NCI-H446 (cell line): ENCODE measurements at regions not wholly inside any gene's neighbourhood (a gene's known extent, or its start where the extent isn't known, plus 50 kb on each side); places are given as distances from the start of the nearest gene placed in this dataset.
A peak's percentile ranks its signal among the peaks of the same experiment; 100 is the strongest.
"Not testable (repeated sequence)": the region's sequence is repeated elsewhere in the genome, so short reads cannot be mapped to it uniquely, and the experiment has no call there.

Experiments
- DNase-seq, 2 experiments: peaks; one replicate each; lab custom pipeline; 2025; lab: John Stamatoyannopoulos, UW

GRCh38 chr11:104704146-104704830 is 194.0 kb downstream of the CASP12 start:
- no peak for DNase-seq

- DNase-seq: no peak
These were observed 197.7 kb downstream of the CASP12 start for GRCh38 chr11:104700609-104701008.

- DNase-seq: no peak
These were observed 198.3 kb downstream of the CASP12 start for GRCh38 chr11:104699981-104700380.

- no peak for DNase-seq
These were observed 203.2 kb downstream of the CASP12 start for GRCh38 chr11:104695065-104695463.

- no peak for DNase-seq
These were observed 203.8 kb downstream of the CASP12 start for GRCh38 chr11:104694259-104695064.

GRCh38 chr11:104692751-104693150 is 205.5 kb downstream of the CASP12 start:
- DNase-seq: no peak

GRCh38 chr11:104691129-104691528 is 207.1 kb downstream of the CASP12 start:
- DNase-seq: no peak

DNA sequence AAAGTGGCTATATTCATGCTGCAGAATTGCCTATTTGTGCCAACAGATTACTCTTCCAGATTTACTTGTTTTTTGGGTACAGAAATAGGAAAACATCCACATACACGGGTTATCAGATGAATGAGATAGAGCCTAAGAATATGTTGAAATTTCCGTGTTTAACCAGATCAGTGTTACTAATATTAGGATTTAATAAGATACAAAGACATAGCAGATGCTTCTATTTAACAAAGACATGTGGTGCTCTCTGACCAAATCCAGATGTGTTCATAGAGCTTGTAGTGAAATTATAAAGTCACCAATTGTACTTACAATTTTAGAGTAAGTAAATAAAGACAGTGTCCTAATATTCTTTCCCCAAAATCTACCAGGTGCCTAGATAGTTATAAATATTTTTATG is 208.0 kb downstream of the CASP12 start:
- no peak for DNase-seq

DNA sequence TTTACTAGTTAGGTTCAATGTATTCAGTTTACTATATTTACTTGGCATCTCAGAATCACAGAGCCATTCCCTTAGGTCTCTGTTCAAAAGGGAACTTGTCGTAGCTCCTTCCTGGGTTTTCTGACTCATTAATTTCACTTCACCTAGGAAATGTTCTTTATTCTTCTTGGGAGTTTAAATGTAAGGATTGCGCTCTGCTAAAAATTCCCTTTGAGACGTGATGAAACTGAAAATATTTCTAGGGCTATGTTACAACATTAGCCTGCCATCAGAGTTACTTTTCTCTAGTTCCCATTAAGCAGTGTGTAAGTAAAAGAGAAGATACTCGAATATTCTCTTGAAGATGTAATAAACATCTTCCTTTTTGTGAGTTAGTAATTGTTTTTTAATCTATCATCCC is 209.5 kb downstream of the CASP12 start:
- DNase-seq: no peak

DNA sequence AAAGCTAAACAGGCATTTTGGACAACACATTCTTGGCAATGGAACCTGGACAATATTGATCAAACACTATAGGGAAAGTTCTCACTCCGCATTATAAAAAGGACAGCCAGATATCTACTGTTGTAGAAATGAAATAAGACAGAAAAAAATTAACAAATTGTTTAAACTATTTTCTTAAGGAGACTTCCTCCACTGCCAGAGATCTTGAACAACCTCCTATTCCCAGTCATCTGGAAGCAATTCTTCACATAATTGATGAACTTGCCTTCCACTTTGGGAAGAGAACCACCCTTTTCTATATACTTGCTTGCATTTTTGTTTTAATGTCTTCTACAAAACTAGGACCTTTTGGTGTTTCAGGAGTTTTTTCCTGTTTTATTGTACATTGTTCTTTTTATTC is 216.1 kb downstream of the CASP12 start:
- no peak for DNase-seq

DNA sequence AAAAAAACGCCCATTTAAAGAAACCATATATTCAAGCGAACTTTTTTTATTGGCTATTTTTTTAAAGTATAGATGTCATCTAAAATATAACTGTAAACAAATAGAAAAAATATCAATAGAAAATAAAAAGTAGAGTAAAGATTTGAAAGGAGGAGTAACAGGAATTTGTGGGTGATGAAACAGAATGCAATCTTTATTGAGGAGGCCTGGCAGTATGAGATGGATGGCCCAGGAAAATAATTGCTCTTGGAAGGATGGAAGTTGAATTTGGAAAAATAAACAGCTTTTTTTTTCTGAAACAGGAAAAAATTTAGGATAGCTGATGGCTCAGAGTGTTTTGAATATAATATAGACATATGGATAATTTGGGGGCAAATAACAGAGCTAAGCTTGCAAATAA is 219.0 kb downstream of the CASP12 start:
- DNase-seq: no peak

GRCh38 chr11:104678408-104678807 is 219.9 kb downstream of the CASP12 start:
- DNase-seq: no peak

DNA sequence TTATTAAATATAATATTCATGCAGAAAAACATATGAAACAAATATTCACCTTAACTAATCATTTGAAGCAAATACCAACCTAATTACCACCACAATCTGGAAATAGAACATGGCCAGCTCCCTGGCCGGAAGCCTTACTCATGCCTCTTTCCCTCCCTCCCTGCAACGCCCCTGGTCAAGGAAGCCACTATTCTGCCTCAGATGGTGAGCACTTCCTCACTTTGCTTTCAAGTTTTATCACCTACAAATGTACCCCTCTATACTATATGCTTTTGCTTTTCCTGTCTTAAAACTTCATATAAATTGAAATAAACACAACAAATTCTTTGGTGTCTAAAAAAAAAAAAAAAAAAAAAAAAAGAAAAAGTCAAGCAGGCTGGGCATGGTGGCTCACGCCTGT is 221.2 kb downstream of the CASP12 start:
- DNase-seq: not testable (repeated sequence)

- no peak for DNase-seq
These were observed 225.4 kb downstream of the CASP12 start for GRCh38 chr11:104672897-104673296.

- DNase-seq: no peak
These were observed 229.3 kb downstream of the CASP12 start for GRCh38 chr11:104668797-104669463.

GRCh38 chr11:104666624-104667023 is 231.6 kb downstream of the CASP12 start:
- no peak for DNase-seq

DNA sequence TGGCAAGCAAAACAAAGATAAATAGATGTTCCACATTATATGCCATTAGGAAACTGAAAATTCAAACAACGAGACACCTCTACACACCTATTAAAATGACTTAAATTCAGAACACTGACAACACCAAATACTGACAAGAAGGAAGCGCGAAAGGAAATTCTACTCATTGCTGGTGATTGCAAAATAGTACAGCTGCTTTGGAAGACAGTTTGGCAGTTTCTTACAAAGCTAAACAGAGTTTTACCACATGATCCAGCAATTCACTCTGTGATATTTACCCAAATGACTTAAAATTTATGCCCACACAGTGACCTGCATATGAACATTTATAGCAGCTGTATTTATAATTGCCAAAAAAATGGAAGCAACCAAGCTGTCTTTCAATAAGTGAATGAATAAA is 232.6 kb downstream of the CASP12 start:
- no peak for DNase-seq

GRCh38 chr11:104663190-104664140 is 234.8 kb downstream of the CASP12 start:
- peak in 1 of 2 experiments; percentile 48 for DNase-seq

GRCh38 chr11:104661901-104662300 is 236.4 kb downstream of the CASP12 start:
- DNase-seq: peak; percentile 22 to 68

DNA sequence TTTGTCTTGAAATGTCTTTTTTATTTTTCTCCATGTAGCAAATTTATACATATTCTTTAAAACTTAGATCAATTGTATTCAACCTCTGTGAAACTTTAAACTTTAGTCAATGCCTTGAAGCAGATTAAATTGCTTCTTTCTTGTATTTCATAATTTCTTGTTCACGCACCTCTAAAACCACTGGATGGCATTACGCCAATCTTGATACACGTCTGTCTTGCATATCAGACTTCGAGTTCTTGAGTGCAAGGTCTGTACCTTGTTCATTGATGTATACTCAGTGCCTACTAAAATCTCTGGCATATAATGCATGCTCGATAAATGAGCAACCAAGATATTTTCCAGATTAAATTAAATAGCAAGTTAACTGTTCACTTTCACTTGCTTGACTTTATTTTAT is 236.8 kb downstream of the CASP12 start:
- no peak for DNase-seq

- no peak for DNase-seq
These were observed 240.1 kb downstream of the CASP12 start for GRCh38 chr11:104658177-104658576.

DNA sequence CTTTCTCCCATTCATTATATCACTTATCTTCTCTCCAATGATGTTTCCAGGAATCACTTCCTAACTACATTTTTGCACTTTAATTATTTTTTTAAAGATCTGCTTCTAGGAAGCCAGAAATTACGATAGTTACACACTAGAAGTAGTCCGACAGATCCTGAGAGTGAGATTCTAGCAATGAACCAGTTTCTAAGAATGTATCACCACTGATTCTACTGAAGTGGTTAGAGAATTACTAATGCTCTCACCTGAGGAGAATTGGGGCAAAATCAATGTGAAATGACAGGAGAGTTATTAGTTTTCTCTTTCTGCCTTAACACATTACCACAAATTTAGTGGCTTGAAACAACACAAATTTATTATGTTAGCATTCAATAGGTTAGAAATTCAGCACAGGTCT is 241.2 kb downstream of the CASP12 start:
- no peak for DNase-seq
